Natural killer cell (primary cell): ENCODE measurements at regions not wholly inside any gene's neighbourhood (a gene's known extent, or its start where the extent isn't known, plus 50 kb on each side); places are given as distances from the start of the nearest gene placed in this dataset.

Experiments used
- ATAC-seq, 3 donors: fragments of 150-1000 bp in 2 of 3; fragments of 200-7000 bp in 1 of 3; cut with Tn5 transposase; 1 replicate in 1 of 3; 2 replicates in 2 of 3; pipeline ENCODE4 v1.10.0; 2021; ENCODE audit warnings: mild to moderate bottlenecking in 2 of 3, moderate library complexity in 2 of 3
- DNase-seq, 2 donors: peaks; one replicate each; pipeline versions ENCODE4 v3.0.0 to v3.0.0-alpha.2; 2013 to 2021; ENCODE audit warnings: mixed read lengths in 1 of 2
- H3K27ac ChIP-seq: one replicate; pipeline ENCODE4 v1.5.1; 2013; ENCODE audit warnings: mild to moderate bottlenecking, low read length
- H3K27me3 ChIP-seq: one replicate; pipeline ENCODE4 v1.6.1; 2013; ENCODE audit warnings: low read length; ENCODE audit not compliant: control insufficient read depth, insufficient read depth
- H3K36me3 ChIP-seq: one replicate; pipeline ENCODE4 v1.6.1; 2013; ENCODE audit warnings: low read length; ENCODE audit not compliant: control insufficient read depth, insufficient read depth
- H3K4me1 ChIP-seq: one replicate; pipeline ENCODE4 v1.6.1; 2013; ENCODE audit warnings: low read length; ENCODE audit not compliant: control insufficient read depth, insufficient read depth
- H3K4me3 ChIP-seq: one replicate; pipeline ENCODE4 v1.5.1; 2013; ENCODE audit warnings: low read length
- H3K9me3 ChIP-seq: one replicate; pipeline ENCODE4 v1.6.1; 2013; ENCODE audit warnings: low read length; ENCODE audit not compliant: control insufficient read depth, insufficient read depth
- H3K27ac Mint-ChIP-seq, 2 donors: one replicate each; pipeline ENCODE4 v1.8.0; 2022; ENCODE audit warnings: mild to moderate bottlenecking in 2 of 2, mixed read lengths in 2 of 2, moderate library complexity in 1 of 2
- H3K27me3 Mint-ChIP-seq, 2 donors: one replicate each; pipeline ENCODE4 v1.8.0; 2022; ENCODE audit warnings: low read depth in 2 of 2, mixed read lengths in 2 of 2
- H3K36me3 Mint-ChIP-seq: one replicate; pipeline ENCODE4 v1.8.0; 2022; ENCODE audit warnings: mixed read lengths
- H3K4me1 Mint-ChIP-seq, 2 donors: one replicate each; pipeline ENCODE4 v1.8.0; 2022; ENCODE audit warnings: mixed read lengths in 2 of 2
- H3K4me3 Mint-ChIP-seq: one replicate; pipeline ENCODE4 v1.8.0; 2022; ENCODE audit warnings: mild to moderate bottlenecking, moderate library complexity, mixed read lengths
- H3K9me3 Mint-ChIP-seq, 2 donors: one replicate each; pipeline ENCODE4 v1.8.0; 2022; ENCODE audit warnings: mixed read lengths in 2 of 2
- WGBS: methylation state at CpG from one replicate; pipeline ENCODE4 v1.1.7; 2013; ENCODE audit warnings: missing lambda C conversion rate; ENCODE audit not compliant: insufficient coverage; 5-methylcytosine and 5-hydroxymethylcytosine counted together
- intact Hi-C: fragments of 100-400 bp; cut with micrococcal nuclease; formaldehyde crosslinking; loops from one replicate; pipeline ENCODE4 v1.14.2; 2022
- TF ChIP-seq, protein P1 (sequence below): fragments of 200-600 bp; IDR thresholded peaks from one replicate; pipeline ENCODE4 v1.8.0; 2022; ENCODE audit warnings: antibody characterized with exemption

GRCh38 chr16:22684574-22685458, 129.1 kb upstream of the HS3ST2 start:
- DNase-seq (no peak), ATAC-seq (no peak)
- no peak overlapping the region for H3K4me3 Mint-ChIP-seq
- H3K36me3 Mint-ChIP-seq: no peaks in the 10 kb centered on the region
- 93% methylated on average over 3 of the region's 3 CpGs for WGBS
- H3K27me3 ChIP-seq: no peaks in the 10 kb centered on the region
- no peak overlapping the region for H3K27ac Mint-ChIP-seq
- H3K4me1 ChIP-seq: no peaks in the 10 kb centered on the region
- H3K9me3 Mint-ChIP-seq: peaks cover 0 to 3% of the 10 kb centered on the region in 2 donors
- H3K4me3 ChIP-seq: no peak overlapping the region
- H3K9me3 ChIP-seq: no peaks in the 10 kb centered on the region
- peaks cover 5 to 20% of the 10 kb centered on the region in 2 donors for H3K27me3 Mint-ChIP-seq
- TF ChIP-seq, protein P1, sequence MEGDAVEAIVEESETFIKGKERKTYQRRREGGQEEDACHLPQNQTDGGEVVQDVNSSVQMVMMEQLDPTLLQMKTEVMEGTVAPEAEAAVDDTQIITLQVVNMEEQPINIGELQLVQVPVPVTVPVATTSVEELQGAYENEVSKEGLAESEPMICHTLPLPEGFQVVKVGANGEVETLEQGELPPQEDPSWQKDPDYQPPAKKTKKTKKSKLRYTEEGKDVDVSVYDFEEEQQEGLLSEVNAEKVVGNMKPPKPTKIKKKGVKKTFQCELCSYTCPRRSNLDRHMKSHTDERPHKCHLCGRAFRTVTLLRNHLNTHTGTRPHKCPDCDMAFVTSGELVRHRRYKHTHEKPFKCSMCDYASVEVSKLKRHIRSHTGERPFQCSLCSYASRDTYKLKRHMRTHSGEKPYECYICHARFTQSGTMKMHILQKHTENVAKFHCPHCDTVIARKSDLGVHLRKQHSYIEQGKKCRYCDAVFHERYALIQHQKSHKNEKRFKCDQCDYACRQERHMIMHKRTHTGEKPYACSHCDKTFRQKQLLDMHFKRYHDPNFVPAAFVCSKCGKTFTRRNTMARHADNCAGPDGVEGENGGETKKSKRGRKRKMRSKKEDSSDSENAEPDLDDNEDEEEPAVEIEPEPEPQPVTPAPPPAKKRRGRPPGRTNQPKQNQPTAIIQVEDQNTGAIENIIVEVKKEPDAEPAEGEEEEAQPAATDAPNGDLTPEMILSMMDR: no peak
- no peaks in the 10 kb centered on the region for H3K36me3 ChIP-seq
- intact Hi-C loops: no loop called here
- H3K27ac ChIP-seq: no peak overlapping the region
- H3K4me1 Mint-ChIP-seq: peaks cover 5 to 6% of the 10 kb centered on the region in 2 donors

- Histone ChIP-seq H3K36me3 (no peaks in the 10 kb centered on the region), H3K9me3 (no peaks in the 10 kb centered on the region), H3K27ac (no peak overlapping the region), H3K4me1 (no peaks in the 10 kb centered on the region), H3K4me3 (no peak overlapping the region), H3K27me3 (no peaks in the 10 kb centered on the region)
- ATAC-seq (no peak), DNase-seq (no peak)
- Mint-ChIP-seq H3K9me3 (peaks cover 0 to 3% of the 10 kb centered on the region in 2 donors), H3K27me3 (peaks cover 5 to 20% of the 10 kb centered on the region in 2 donors), H3K36me3 (no peaks in the 10 kb centered on the region), H3K27ac (no peak overlapping the region), H3K4me3 (no peak overlapping the region), H3K4me1 (peaks cover 5 to 6% of the 10 kb centered on the region in 2 donors)
- intact Hi-C loops: no loop called here
- WGBS: 90% methylated on average over 3 of the region's 3 CpGs
- TF ChIP-seq, protein P1: no peak
These were observed 128.5 kb upstream of the HS3ST2 start for GRCh38 chr16:22685459-22685830.

DNA sequence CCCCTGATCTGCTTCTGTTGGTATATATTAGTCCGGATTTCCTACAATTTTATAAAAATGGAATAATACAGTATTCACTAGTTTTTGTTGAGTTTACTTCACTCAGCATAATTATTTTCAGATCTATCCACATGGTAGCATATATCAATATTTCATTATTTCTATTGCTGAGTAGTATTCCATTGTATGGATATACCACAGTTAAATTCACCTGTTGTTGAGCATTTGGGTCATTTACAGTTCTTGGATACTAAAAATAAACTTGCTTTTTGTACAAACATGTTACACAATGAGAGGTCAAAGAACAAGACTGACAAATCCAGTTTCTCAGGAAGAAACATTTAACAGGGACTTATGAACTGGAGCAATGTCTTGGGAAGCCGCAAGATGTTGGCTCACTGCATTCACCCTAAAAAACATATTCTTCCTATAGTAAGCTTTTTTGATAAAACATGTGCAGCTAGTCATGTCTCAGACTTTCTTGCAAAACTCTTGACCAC, 126.9 kb upstream of the HS3ST2 start:
- peaks cover 0 to 3% of the 10 kb centered on the region in 2 donors for H3K9me3 Mint-ChIP-seq
- H3K36me3 ChIP-seq: no peaks in the 10 kb centered on the region
- no peak overlapping the region for H3K4me3 Mint-ChIP-seq
- intact Hi-C loops: no loop called here
- no peak overlapping the region for H3K27ac Mint-ChIP-seq
- TF ChIP-seq, protein P1: no peak
- no peaks in the 10 kb centered on the region for H3K4me1 ChIP-seq
- 32% methylated on average over 1 of the region's 2 CpGs for WGBS
- peaks cover 5 to 6% of the 10 kb centered on the region in 2 donors for H3K4me1 Mint-ChIP-seq
- H3K36me3 Mint-ChIP-seq: no peaks in the 10 kb centered on the region
- H3K27ac ChIP-seq: no peak overlapping the region
- no peaks in the 10 kb centered on the region for H3K9me3 ChIP-seq
- no peak overlapping the region for H3K4me3 ChIP-seq
- no peaks in the 10 kb centered on the region for H3K27me3 ChIP-seq
- DNase-seq (no peak), ATAC-seq (no peak)
- peaks cover 5 to 20% of the 10 kb centered on the region in 2 donors for H3K27me3 Mint-ChIP-seq
